ENCODE measurements at regions not wholly inside any gene's neighbourhood (a gene's known extent, or its start where the extent isn't known, plus 50 kb on each side); places are given as distances from the start of the nearest gene placed in this dataset.
"Not testable (repeated sequence)": the region's sequence is repeated elsewhere in the genome, so short reads cannot be mapped to it uniquely, and the experiment has no call there.

DNA sequence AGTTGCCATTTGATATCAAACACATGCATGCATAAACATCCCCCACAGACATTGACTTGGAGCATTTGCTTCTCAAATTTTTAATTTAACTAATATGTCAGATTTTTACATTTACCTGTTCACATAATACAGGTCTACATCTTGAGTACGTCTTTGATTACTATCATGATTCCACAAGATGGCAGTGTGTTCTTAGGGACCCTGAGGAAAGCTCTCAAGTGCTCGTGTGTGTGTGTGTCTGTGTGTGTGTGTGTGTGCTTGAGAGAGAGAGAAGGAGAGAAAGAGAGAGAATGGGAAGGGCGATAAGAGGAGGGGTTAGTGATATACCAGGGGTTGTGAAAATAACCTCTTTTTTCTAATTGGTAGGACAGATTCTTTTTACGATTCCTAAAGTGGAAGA lies 167.1 kb upstream of the OR4E1 start:
- H3K4me3 ChIP-seq (ENCODE audit: control insufficient read depth, low read depth, low read length): no peak overlapping the region
- TF ChIP-seq, protein P1, sequence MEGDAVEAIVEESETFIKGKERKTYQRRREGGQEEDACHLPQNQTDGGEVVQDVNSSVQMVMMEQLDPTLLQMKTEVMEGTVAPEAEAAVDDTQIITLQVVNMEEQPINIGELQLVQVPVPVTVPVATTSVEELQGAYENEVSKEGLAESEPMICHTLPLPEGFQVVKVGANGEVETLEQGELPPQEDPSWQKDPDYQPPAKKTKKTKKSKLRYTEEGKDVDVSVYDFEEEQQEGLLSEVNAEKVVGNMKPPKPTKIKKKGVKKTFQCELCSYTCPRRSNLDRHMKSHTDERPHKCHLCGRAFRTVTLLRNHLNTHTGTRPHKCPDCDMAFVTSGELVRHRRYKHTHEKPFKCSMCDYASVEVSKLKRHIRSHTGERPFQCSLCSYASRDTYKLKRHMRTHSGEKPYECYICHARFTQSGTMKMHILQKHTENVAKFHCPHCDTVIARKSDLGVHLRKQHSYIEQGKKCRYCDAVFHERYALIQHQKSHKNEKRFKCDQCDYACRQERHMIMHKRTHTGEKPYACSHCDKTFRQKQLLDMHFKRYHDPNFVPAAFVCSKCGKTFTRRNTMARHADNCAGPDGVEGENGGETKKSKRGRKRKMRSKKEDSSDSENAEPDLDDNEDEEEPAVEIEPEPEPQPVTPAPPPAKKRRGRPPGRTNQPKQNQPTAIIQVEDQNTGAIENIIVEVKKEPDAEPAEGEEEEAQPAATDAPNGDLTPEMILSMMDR (IDR thresholded peaks at IDR 0.05; ENCODE audit: control insufficient read depth, insufficient read depth, low read depth, low read length, missing control alignments): no peak
- no peak for DNase-seq (ENCODE audit: low read depth)

DNA sequence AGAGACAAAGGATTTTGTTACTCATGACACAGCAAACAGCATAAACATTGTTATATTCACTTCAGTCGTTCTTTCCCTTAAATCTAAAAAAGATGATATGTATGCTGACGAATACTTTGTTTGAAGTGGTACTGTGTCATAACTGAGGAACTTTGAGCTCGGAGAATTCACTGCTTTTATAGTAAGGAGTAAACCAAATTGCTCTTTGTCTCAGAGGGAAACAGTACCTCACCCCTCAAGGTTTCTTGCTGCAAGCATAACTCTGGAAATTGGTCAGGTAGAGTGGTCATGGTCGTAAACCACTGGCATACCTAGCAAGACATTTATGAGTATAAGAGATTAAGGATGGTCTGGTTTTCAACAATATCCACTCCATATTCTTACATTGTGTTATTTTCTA lies 160.2 kb upstream of the OR4E1 start:
- no peak for DNase-seq (ENCODE audit: low read depth)
- TF ChIP-seq, protein P1 (IDR thresholded peaks at IDR 0.05; ENCODE audit: control insufficient read depth, insufficient read depth, low read depth, low read length, missing control alignments): no peak
- no peak overlapping the region for H3K4me3 ChIP-seq (ENCODE audit: control insufficient read depth, low read depth, low read length)

DNA sequence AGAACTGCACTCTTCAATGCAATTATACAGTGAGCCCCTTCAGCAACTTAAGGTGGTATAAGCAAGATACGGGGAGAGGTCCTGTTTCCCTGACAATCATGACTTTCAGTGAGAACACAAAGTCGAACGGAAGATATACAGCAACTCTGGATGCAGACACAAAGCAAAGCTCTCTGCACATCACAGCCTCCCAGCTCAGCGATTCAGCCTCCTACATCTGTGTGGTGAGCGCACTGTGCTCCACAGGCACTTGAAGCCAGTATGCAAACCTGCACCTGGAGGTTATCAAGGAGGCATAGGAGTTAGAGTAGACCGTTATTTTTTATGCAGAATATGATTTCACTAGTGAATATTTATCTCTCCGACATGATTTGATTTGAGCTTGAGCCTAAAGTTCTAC lies 152.2 kb upstream of the OR4E1 start:
- DNase-seq (ENCODE audit: low read depth): no peak
- TF ChIP-seq, protein P1 (IDR thresholded peaks at IDR 0.05; ENCODE audit: control insufficient read depth, insufficient read depth, low read depth, low read length, missing control alignments): no peak
- H3K4me3 ChIP-seq (ENCODE audit: control insufficient read depth, low read depth, low read length): no peak overlapping the region

DNA sequence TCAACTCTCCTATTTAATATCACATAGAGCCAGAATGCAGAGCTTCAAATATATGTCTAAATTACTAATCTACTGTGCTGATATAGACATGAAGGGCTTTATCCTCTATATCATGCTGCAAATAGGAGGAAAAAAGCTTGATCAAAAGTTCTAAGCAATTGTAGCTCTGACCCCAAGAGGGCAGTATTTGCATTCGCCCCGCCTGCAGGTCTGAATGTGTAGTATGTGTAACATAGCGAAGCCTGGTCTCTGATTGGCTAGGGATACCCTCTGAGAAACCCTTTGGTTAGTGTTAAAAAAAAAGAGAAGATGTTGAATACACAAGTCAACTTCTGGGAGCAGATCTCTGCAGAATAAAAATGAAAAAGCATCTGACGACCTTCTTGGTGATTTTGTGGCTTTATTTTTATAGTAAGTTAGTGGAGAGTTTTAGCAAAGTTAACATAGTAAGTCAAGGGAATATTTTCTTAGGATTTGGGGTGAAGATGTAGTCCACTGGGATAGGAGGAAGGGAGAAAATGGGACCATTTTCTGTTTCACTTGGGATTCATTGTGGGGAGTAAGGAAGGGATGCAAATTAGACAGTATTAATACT lies 151.6 kb upstream of the OR4E1 start:
- TF ChIP-seq, protein P1 (IDR thresholded peaks at IDR 0.05; ENCODE audit: control insufficient read depth, insufficient read depth, low read depth, low read length, missing control alignments): no peak
- DNase-seq (ENCODE audit: low read depth): no peak

DNA sequence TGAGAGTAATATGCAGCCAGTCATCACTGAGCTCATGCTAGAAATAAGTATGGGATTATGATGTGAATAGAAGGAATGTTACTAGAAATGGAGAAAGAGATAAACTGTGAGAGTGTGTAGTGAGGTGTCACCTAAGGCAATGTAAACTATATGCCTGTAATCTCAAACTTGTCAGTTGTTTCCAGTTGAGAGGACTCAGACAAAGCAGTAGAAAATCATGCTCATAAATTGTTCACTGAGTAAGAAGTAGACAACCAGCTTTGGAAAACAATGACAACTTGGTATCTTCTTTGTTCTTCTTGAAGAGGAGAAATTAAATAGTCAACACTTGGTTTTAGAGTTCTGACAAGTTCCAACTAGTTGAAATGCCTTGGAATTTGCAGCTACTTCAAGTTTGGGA lies 148.5 kb upstream of the OR4E1 start:
- DNase-seq (ENCODE audit: low read depth): no peak
- TF ChIP-seq, protein P1 (IDR thresholded peaks at IDR 0.05; ENCODE audit: control insufficient read depth, insufficient read depth, low read depth, low read length, missing control alignments): no peak
- no peak overlapping the region for H3K4me3 ChIP-seq (ENCODE audit: control insufficient read depth, low read depth, low read length)

More for the DNA sequence above, 151.6 kb upstream of the OR4E1 start:
- H3K4me3 ChIP-seq (ENCODE audit: control insufficient read depth, low read depth, low read length): no peak overlapping the region

DNA sequence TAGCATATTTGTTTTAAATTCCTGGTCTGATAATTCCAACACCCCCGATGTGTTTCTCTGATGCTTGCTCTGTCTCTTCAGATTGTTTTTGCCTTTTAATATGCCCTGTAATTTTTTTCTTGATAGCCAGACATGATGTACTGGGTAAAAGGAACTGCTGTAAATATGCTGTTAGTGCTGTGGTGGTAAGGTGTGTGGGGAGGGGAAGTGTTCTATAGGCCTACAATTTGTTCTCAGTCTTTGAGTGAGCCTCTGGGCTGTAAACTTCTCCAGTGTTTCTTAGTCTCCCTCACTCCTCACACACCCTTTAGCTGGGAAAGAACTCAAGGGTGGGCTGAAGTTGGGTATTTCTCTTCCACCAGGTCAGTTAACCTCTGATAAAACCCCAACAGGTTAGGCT lies 147.0 kb upstream of the OR4E1 start:
- H3K4me3 ChIP-seq (ENCODE audit: control insufficient read depth, low read depth, low read length): no peak overlapping the region
- TF ChIP-seq, protein P1 (IDR thresholded peaks at IDR 0.05; ENCODE audit: control insufficient read depth, insufficient read depth, low read depth, low read length, missing control alignments): no peak
- no peak for DNase-seq (ENCODE audit: low read depth)

DNA sequence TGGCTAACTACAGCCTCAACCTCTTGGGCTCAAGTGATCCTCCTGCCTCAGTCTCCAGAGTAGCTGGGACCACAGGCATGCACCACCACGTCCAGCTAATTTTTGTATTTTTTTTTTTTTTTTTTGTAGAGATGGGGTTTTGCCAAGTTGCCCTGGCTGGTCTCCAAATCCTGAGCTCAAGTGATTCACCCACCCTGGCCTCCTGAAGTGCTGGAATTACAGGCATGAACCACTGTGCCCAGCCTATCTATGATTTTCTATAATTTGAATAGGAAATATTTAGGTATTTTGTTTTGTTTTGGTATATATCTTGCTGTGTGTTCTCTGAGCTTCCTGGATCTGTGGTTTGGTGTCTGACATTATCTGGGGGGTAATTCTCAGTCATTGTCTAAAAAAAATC lies 146.3 kb upstream of the OR4E1 start:
- DNase-seq (ENCODE audit: low read depth); H3K4me3 ChIP-seq (ENCODE audit: control insufficient read depth, low read depth, low read length): not testable (repeated sequence)

DNA sequence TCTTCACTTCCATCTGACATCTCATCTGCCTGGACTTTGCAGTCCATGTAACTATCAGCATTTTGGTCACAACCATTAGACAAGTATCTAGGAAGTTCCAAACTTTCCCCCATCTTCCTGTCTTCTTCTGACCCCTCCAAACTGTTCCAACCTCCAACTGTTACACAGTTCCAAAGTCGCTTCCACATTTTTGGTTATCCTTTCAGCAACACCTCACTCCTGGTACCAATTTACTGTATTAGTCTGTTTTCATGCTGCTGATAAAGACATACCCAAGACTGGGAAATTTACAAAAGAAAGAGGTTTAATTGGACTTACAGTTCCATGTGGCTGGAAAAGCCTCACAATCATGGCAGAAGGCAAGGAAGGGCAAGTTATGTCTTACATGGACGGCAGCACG lies 143.4 kb upstream of the OR4E1 start:
- not testable (repeated sequence) for H3K4me3 ChIP-seq (ENCODE audit: control insufficient read depth, low read depth, low read length); DNase-seq (ENCODE audit: low read depth)

Data from AG09309 (cell line).